RPMI8226 (cell line): ENCODE measurements at regions not wholly inside any gene's neighbourhood (a gene's known extent, or its start where the extent isn't known, plus 50 kb on each side); places are given as distances from the start of the nearest gene placed in this dataset.

ENCODE experiments used
- DNase-seq: peaks from one replicate; pipeline ENCODE4 v3.0.0-alpha.2; 2015

DNA sequence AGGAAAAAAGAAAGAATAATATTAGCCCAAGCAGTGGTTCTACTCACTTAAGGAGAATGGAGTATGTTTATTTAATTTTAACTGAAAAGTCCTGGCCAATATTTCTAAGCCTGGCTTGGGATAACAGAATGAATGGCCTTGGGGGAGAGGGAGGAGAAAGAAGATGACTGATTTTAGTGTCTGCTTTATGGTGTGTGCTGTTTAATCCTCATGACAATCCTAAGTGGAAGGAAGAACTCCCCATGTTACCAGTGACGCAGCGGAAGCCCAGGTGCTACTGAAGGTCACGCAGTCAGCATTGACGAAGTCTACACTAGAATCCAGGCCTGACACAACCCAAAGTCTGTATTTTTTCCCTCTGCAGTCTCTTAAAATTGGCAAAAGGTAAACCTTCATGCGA lies 50.5 kb downstream of the PALM2AKAP2 start:
- DNase-seq, result no peak

DNA sequence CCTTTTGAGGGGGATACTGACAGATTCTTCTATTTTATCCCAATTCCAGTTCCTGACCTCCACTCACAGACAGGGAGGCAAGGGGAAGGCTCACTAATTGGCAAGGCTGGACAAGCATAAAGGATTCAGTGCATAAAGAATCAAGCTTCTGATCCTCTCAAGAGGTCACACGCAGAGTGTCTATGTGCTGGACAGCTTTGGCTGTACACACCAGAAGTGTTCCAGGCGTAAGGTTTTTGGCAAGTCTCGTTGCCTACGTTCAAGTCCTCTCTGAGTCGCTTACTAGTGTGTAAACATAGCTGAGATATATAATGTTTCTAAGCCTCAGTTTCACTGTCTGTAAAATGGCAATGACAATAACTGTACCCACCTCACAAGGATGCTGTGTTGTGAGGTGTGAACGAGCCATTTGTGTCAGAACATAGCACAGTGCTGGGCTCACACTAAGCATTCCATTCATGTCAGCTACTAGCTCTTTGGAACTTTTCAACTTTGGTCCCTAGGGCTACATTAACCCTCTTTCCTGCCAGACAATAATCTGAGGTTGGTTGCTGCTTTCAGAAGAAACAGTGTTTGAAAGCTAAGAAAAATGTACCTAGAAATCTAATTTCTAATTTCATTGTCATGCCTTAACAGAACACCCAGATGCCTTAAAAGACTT lies 52.1 kb downstream of the PALM2AKAP2 start:
- no peak for DNase-seq

DNA sequence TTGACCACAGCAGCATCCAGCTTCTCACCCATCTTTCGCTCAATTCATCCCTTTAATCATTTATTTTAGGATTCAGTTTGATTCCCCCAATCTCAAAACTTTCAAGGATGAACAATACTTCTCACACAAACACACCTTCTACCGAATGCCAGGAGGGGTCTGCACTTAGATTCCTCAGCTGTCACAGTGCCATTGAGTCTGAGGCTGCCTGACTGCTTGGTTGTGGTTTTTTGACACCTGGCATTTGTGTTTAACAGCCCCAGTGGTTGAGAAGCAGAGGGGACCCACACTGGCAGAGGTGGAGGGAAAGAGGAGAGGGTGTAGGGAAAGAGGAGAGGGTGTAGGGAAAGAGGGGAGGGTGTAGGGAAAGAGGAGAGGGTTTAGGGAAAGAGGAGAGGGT lies 54.9 kb downstream of the PALM2AKAP2 start:
- DNase-seq, result no peak

- no peak for DNase-seq
Measured at GRCh38 chr9:109843641-109844040, 63.6 kb downstream of the PALM2AKAP2 start.

- no peak for DNase-seq
Measured at GRCh38 chr9:109845226-109845625, 65.2 kb downstream of the PALM2AKAP2 start.

- no peak for DNase-seq
Measured at GRCh38 chr9:109846776-109847175, 66.8 kb downstream of the PALM2AKAP2 start.

DNA sequence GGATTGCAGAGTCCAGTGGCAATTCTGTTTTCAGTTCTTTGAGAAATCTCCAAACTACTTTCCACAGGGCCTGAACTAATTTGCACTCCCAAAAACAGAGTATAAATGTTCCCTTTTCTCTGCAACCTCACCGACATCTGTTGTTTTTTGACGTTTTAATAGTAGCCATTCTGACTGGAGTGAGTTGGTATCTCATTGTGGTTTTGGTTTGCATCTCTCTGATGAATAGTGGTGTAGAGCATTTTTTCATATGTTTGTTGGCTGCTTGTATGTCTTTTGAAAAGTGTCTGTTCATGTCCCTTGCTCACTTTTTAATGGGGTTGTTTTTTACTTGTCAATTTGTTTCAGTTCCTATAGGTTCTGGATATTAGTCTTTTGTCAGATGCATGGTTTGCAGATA lies 72.6 kb downstream of the PALM2AKAP2 start:
- DNase-seq, result no peak

- no peak for DNase-seq
Measured at GRCh38 chr9:109855540-109855939, 75.5 kb downstream of the PALM2AKAP2 start.

DNA sequence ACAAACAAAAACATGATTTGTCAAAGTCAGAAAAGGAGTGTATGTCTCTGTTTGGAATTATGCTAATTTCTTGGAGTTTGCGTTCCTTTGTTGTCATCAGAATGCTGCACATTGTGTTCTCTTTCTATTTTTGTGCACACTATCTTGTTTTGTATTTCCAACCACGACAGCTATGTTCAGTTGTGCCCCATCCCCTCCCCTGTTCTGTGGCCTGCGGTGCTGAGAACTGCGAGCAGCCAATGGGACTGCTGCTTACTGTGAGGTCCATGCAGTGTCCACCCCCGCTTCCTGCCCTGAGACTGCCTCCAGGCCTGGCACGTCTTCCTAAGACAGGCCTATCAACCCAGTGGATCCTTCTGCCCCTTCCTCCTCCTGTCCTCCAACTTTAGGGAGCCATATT lies 76.8 kb downstream of the PALM2AKAP2 start:
- DNase-seq, result no peak

DNA sequence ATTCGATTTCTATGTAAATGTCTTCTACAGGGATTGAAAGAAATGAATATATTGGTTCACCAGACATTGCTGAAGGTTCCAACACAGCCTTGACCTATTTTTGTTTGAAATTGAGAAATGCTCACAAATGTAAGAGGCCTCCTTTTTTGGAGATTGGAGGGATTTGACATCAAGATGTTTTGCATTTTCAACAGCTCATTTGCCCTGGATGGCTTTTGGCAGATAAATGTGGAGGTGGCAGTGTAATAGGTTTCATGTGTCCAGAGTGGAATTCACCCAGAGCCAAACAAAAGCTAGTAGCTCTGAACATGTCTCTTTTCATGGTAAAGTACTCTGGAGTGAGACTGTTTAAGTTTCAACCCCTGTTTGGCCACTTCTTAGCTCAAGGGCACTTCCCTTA lies 77.3 kb downstream of the PALM2AKAP2 start:
- no peak for DNase-seq

GRCh38 chr9:109859447-109859846 lies 79.4 kb downstream of the PALM2AKAP2 start:
- no peak for DNase-seq

- DNase-seq, result no peak
Measured at GRCh38 chr9:109860521-109860920, 80.5 kb downstream of the PALM2AKAP2 start.

GRCh38 chr9:109861499-109861898 lies 81.5 kb downstream of the PALM2AKAP2 start:
- DNase-seq, result no peak

GRCh38 chr9:109861918-109862317 lies 81.9 kb downstream of the PALM2AKAP2 start:
- no peak for DNase-seq

DNA sequence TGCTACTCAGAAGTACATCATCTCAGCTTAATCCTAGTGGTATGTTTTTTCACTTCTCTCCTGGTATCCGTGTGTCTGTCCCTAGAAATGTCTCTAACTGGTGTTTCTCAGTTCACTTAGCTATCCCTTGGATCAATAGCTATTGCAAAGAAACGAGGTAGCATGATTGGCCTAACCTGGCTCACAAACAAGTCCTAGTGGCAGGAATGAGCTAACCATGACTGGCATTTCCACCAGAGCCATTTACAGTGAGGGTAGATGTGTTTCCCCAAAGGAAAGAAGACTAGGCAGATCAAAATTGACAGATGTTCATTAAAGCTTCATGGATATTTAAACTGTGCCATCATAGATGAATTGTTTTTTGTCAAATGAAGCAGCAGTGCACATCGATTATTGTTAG lies 82.5 kb downstream of the PALM2AKAP2 start:
- no peak for DNase-seq

GRCh38 chr9:109863961-109864360 lies 84.0 kb downstream of the PALM2AKAP2 start:
- no peak for DNase-seq

- no peak for DNase-seq
Measured at GRCh38 chr9:109865521-109865920, 85.5 kb downstream of the PALM2AKAP2 start.

DNA sequence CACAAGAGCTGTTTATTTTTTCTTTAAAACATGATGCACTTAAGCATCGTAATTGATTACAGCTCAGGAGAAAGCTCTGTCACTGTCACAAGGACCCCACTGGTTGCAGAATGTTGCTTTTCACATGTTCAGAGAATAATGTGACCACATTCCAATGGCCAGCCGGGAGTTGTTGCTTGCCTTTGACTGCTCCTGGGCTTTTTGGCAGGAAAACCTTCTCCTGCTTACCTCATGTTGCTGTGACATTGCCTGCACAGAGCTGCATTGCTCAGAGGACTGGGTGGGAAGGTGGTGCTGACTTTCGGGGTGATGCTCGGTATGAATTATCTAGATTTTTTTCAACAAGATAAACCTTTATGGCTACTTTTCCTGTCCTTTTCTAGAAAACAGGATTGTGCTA lies 88.2 kb downstream of the PALM2AKAP2 start:
- no peak for DNase-seq

- DNase-seq, result no peak
Measured at GRCh38 chr9:109868722-109869121, 88.7 kb downstream of the PALM2AKAP2 start.

GRCh38 chr9:109870365-109870764 lies 90.4 kb downstream of the PALM2AKAP2 start:
- no peak for DNase-seq

- DNase-seq, result no peak
Measured at GRCh38 chr9:109872901-109873300, 92.9 kb downstream of the PALM2AKAP2 start.

GRCh38 chr9:109875495-109876129 lies 95.6 kb downstream of the PALM2AKAP2 start:
- no peak for DNase-seq

GRCh38 chr9:109880276-109881169 lies 100.5 kb downstream of the PALM2AKAP2 start:
- DNase-seq, result peak; percentile 8

- no peak for DNase-seq
Measured at GRCh38 chr9:109883623-109884022, 103.6 kb downstream of the PALM2AKAP2 start.
